Panc1 (cell line): ENCODE measurements at regions not wholly inside any gene's neighbourhood (a gene's known extent, or its start where the extent isn't known, plus 50 kb on each side); places are given as distances from the start of the nearest gene placed in this dataset.

Experiments used
- CTCF ChIP-seq: fragments of 450-650 bp; IDR thresholded peaks from 2 replicates; pipeline ENCODE4 v1.5.1; 2017; ENCODE audit warnings: mild to moderate bottlenecking
- POLR2AphosphoS5 ChIP-seq: IDR thresholded peaks from 2 replicates; pipeline ENCODE4 v1.6.1; 2012; ENCODE audit warnings: mild to moderate bottlenecking, low read depth, low read length, moderate library complexity
- REST ChIP-seq, 2 experiments: IDR thresholded peaks; 2 replicates each; pipeline ENCODE4 v1.6.1; 2011 to 2012; ENCODE audit warnings: low read depth in 2 of 2, control low read depth in 1 of 2, low read length in 1 of 2, mild to moderate bottlenecking in 1 of 2, moderate library complexity in 1 of 2; ENCODE audit not compliant: insufficient read depth in 1 of 2
- SIN3A ChIP-seq: IDR thresholded peaks from 2 replicates; pipeline ENCODE4 v1.6.1; 2012; ENCODE audit warnings: low read depth, mild to moderate bottlenecking, low read length, moderate library complexity, borderline replicate concordance; ENCODE audit not compliant: insufficient read depth

GRCh38 chr2:79250656-79251055 lies 91.1 kb upstream of the REG3A start:
- TF ChIP-seq CTCF (no peak), REST (IDR thresholded peaks at IDR 0.05; ENCODE audit: insufficient read depth in 1 of 2, low read depth in 2 of 2, low read length in 1 of 2) (no peak), POLR2AphosphoS5 (no peak), SIN3A (no peak)
